ENCODE measurements at regions not wholly inside any gene's neighbourhood (a gene's known extent, or its start where the extent isn't known, plus 50 kb on each side); places are given as distances from the start of the nearest gene placed in this dataset.

DNA sequence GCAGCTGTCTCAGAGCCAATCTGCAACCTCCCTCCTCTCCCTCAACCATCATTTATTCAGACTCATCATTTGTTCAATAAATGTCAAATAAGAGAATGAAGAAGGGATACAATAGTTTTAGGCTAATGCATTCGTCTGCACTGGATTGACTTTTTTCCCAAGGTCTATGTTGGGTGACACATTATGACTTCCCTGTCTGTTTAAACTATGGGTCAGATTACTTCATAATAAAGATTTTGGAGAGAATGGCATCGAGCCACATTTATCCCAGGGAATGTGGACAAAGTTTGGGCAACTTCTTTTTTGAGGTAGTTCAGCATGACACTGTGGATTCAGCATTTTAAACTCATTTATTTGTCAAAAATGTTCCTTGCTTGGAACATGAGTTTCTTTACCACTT, 107.4 kb upstream of the ADGRL2 start:
- TF ChIP-seq, protein P1, sequence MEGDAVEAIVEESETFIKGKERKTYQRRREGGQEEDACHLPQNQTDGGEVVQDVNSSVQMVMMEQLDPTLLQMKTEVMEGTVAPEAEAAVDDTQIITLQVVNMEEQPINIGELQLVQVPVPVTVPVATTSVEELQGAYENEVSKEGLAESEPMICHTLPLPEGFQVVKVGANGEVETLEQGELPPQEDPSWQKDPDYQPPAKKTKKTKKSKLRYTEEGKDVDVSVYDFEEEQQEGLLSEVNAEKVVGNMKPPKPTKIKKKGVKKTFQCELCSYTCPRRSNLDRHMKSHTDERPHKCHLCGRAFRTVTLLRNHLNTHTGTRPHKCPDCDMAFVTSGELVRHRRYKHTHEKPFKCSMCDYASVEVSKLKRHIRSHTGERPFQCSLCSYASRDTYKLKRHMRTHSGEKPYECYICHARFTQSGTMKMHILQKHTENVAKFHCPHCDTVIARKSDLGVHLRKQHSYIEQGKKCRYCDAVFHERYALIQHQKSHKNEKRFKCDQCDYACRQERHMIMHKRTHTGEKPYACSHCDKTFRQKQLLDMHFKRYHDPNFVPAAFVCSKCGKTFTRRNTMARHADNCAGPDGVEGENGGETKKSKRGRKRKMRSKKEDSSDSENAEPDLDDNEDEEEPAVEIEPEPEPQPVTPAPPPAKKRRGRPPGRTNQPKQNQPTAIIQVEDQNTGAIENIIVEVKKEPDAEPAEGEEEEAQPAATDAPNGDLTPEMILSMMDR (IDR thresholded peaks at IDR 0.05; ENCODE audit: borderline replicate concordance, extremely low read depth, insufficient read depth), result no peak
- Histone ChIP-seq H3K4me3 (ENCODE audit: low read length in 3 of 3) (no peak overlapping the region), H3K36me3 (ENCODE audit: control insufficient read depth in 2 of 3, insufficient read depth in 3 of 3, low read length in 3 of 3) (no peaks in the 10 kb centered on the region), H3K9me3 (ENCODE audit: control insufficient read depth in 2 of 3, insufficient read depth in 1 of 3, low read length in 3 of 3) (no peaks in the 10 kb centered on the region), H3K9ac (ENCODE audit: low read length in 3 of 3) (no peak overlapping the region), H3K27ac (ENCODE audit: low read depth in 2 of 2, low read length in 2 of 2) (no peak overlapping the region), H3K27me3 (ENCODE audit: control insufficient read depth, insufficient read depth, low read length) (no peaks in the 10 kb centered on the region), H3K4me1 (ENCODE audit: control insufficient read depth in 2 of 3, insufficient read depth in 2 of 3, low read depth in 1 of 3, low read length in 3 of 3) (no peaks in the 10 kb centered on the region)
- DNase-seq, result no peak
- intact Hi-C loops (cut with DNase I), result no loop called here
- no peak for FAIRE-seq

- Histone ChIP-seq H3K36me3 (ENCODE audit: control insufficient read depth in 2 of 3, insufficient read depth in 3 of 3, low read length in 3 of 3) (no peaks in the 10 kb centered on the region), H3K9ac (ENCODE audit: low read length in 3 of 3) (no peak overlapping the region), H3K9me3 (ENCODE audit: control insufficient read depth in 2 of 3, insufficient read depth in 1 of 3, low read length in 3 of 3) (no peaks in the 10 kb centered on the region), H3K27ac (ENCODE audit: low read depth in 2 of 2, low read length in 2 of 2) (no peak overlapping the region), H3K27me3 (ENCODE audit: control insufficient read depth, insufficient read depth, low read length) (no peaks in the 10 kb centered on the region), H3K4me1 (ENCODE audit: control insufficient read depth in 2 of 3, insufficient read depth in 2 of 3, low read depth in 1 of 3, low read length in 3 of 3) (no peaks in the 10 kb centered on the region), H3K4me3 (ENCODE audit: low read length in 3 of 3) (no peak overlapping the region)
- TF ChIP-seq, protein P1 (IDR thresholded peaks at IDR 0.05; ENCODE audit: borderline replicate concordance, extremely low read depth, insufficient read depth), result no peak
- FAIRE-seq (no peak), DNase-seq (no peak)
- intact Hi-C loops (cut with DNase I), result no loop called here
Measured at GRCh38 chr1:81690676-81691453, 109.9 kb upstream of the ADGRL2 start.

DNA sequence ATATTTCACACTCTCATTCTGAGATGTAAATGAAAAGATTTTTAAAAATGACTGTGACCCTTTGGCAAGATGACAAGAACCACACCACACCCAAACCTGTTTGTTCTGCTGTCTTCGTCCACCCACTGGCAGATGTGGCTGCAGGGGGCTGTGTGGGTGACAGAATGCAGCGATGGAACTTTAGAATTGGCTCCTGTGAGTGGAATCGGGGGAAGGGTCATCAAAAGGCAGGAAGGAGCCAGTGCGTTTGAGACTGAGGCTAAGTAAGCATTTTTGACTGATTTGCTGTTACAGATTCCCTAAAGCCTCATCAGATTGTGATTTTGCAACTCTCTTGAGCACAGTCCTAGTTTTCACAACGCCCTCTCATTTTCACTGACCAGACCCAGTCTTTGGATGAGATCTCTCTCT, 111.2 kb upstream of the ADGRL2 start:
- no peak for FAIRE-seq
- Histone ChIP-seq H3K4me1 (ENCODE audit: control insufficient read depth in 2 of 3, insufficient read depth in 2 of 3, low read depth in 1 of 3, low read length in 3 of 3) (no peaks in the 10 kb centered on the region), H3K27ac (ENCODE audit: low read depth in 2 of 2, low read length in 2 of 2) (no peak overlapping the region), H3K27me3 (ENCODE audit: control insufficient read depth, insufficient read depth, low read length) (no peaks in the 10 kb centered on the region), H3K4me3 (ENCODE audit: low read length in 3 of 3) (no peak overlapping the region), H3K36me3 (ENCODE audit: control insufficient read depth in 2 of 3, insufficient read depth in 3 of 3, low read length in 3 of 3) (no peaks in the 10 kb centered on the region), H3K9me3 (ENCODE audit: control insufficient read depth in 2 of 3, insufficient read depth in 1 of 3, low read length in 3 of 3) (no peaks in the 10 kb centered on the region), H3K9ac (ENCODE audit: low read length in 3 of 3) (no peak overlapping the region)
- intact Hi-C loops (cut with DNase I), result no loop called here
- TF ChIP-seq, protein P1 (IDR thresholded peaks at IDR 0.05; ENCODE audit: borderline replicate concordance, extremely low read depth, insufficient read depth), result no peak
- no peak for DNase-seq

Measured in kidney (tissue), 13 donors.